ENCODE measurements at regions not wholly inside any gene's neighbourhood (a gene's known extent, or its start where the extent isn't known, plus 50 kb on each side); places are given as distances from the start of the nearest gene placed in this dataset.

GRCh38 chr5:4924577-4924976 is 215.6 kb upstream of the ADAMTS16 start:
- TF ChIP-seq JUND (IDR thresholded peaks at IDR 0.05; ENCODE audit: low read depth) = no peak
- in situ Hi-C loops (cut with HindIII; ENCODE audit: low pct_unique_long_range_greater_than_20kb, low sequenced_read_pairs) = no loop called here
- DNase-seq (ENCODE audit: low read depth in 1 of 2, low spot score in 1 of 2) = no peak

DNA sequence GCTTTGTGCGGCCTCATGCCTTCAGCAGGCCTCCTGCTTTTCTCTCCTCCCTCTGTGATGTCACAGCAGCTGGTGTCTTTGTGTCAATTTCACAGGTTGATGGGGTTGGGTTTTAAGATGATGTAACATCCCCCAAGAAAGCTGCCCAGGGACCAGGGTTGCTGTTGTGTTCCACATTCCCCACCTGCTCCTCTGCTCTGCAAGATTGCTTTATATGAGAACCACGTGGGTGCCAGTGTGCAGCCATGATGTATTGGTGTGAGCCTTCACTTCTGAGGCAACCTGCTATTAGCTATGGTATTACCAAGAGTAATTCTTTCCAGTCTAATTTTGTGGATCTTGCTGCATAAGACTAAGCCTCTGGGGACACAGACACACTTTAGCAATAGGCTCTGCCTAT is 213.0 kb upstream of the ADAMTS16 start:
- in situ Hi-C loops (cut with HindIII; ENCODE audit: low pct_unique_long_range_greater_than_20kb, low sequenced_read_pairs) = no loop called here
- TF ChIP-seq JUND (IDR thresholded peaks at IDR 0.05; ENCODE audit: low read depth) = no peak
- no peak for DNase-seq (ENCODE audit: low read depth in 1 of 2, low spot score in 1 of 2)

- no peak for TF ChIP-seq JUND (IDR thresholded peaks at IDR 0.05; ENCODE audit: low read depth)
- DNase-seq (ENCODE audit: low read depth in 1 of 2, low spot score in 1 of 2) = no peak
- in situ Hi-C loops (cut with HindIII; ENCODE audit: low pct_unique_long_range_greater_than_20kb, low sequenced_read_pairs) = no loop called here
These were observed 211.7 kb upstream of the ADAMTS16 start for GRCh38 chr5:4928409-4928808.

GRCh38 chr5:4929092-4929655 is 211.0 kb upstream of the ADAMTS16 start:
- in situ Hi-C loops (cut with HindIII; ENCODE audit: low pct_unique_long_range_greater_than_20kb, low sequenced_read_pairs) = no loop called here
- no peak for TF ChIP-seq JUND (IDR thresholded peaks at IDR 0.05; ENCODE audit: low read depth)
- no peak for DNase-seq (ENCODE audit: low read depth in 1 of 2, low spot score in 1 of 2)

GRCh38 chr5:4939042-4939781 is 200.9 kb upstream of the ADAMTS16 start:
- TF ChIP-seq JUND (IDR thresholded peaks at IDR 0.05; ENCODE audit: low read depth) = no peak
- in situ Hi-C loops (cut with HindIII; ENCODE audit: low pct_unique_long_range_greater_than_20kb, low sequenced_read_pairs) = no loop called here

GRCh38 chr5:4941161-4941560 is 199.0 kb upstream of the ADAMTS16 start:
- TF ChIP-seq JUND (IDR thresholded peaks at IDR 0.05; ENCODE audit: low read depth) = no peak
- in situ Hi-C loops (cut with HindIII; ENCODE audit: low pct_unique_long_range_greater_than_20kb, low sequenced_read_pairs) = no loop called here

More at GRCh38 chr5:4939042-4939781, 200.9 kb upstream of the ADAMTS16 start:
- DNase-seq (ENCODE audit: low read depth in 1 of 2, low spot score in 1 of 2) = no peak

DNA sequence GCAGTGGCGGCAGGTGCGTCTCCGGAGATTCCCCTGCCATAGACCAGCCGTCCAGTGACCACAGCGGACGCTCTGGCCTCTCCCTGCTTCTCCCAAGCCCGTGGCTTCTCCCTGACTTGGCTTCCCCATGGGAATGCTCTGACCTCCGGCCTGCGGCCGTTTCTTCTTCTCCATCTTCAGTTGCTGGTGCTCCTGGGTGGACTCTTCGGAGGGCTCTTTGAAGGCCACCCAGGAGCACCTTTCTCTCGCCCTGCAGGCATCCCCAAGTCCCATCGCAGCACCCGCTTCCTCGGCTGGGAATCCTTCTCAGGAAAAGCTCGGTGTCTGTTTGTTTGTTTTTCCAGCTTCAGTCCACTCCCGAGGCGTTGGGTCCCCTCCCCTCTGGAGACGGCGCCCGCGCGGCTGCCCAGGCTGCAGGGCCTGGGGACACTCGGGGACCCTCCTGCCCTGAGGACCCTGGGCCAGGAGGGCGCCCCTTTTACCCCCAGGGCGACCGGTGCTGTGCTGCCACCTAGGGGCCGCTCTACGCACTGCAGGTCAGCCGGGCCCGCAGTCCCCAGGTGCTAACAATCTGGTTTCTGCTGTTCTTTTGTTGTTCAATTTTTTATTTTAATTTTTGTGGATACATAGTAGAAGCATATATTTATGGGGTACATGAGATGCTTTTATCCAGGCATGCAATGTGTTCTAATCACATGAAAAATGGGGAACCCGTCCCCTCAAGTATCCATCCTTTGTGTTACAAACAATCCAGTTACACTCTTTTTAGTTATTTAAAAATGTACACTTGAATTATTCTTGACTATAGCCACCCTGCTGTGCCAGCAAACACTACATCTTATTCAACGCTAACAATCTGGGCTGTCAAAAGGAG is 197.9 kb upstream of the ADAMTS16 start:
- no peak for TF ChIP-seq JUND (IDR thresholded peaks at IDR 0.05; ENCODE audit: low read depth)
- in situ Hi-C loops (cut with HindIII; ENCODE audit: low pct_unique_long_range_greater_than_20kb, low sequenced_read_pairs) = no loop called here
- DNase-seq (ENCODE audit: low read depth in 1 of 2, low spot score in 1 of 2) = no peak

More at GRCh38 chr5:4941161-4941560, 199.0 kb upstream of the ADAMTS16 start:
- DNase-seq (ENCODE audit: low read depth in 1 of 2, low spot score in 1 of 2) = no peak

DNA sequence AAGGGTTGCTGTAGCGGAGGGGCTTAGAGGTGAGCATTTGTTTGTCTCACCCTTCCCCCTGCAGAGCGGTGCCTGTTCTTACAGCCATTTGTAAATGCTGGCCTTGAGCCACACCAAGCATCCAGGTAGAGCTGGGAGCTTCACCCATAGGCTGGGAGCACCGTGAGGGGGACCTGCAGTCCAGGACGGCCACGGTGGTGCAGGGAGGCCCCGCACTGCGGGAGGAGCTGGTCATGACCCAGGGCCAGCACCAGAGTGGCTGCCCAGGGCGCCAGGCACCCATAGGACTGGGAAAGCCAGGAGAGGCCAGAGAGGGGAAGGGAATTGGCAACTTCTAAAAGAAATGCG is 197.3 kb upstream of the ADAMTS16 start:
- in situ Hi-C loops (cut with HindIII; ENCODE audit: low pct_unique_long_range_greater_than_20kb, low sequenced_read_pairs) = no loop called here
- DNase-seq (ENCODE audit: low read depth in 1 of 2, low spot score in 1 of 2) = no peak
- no peak for TF ChIP-seq JUND (IDR thresholded peaks at IDR 0.05; ENCODE audit: low read depth)

DNA sequence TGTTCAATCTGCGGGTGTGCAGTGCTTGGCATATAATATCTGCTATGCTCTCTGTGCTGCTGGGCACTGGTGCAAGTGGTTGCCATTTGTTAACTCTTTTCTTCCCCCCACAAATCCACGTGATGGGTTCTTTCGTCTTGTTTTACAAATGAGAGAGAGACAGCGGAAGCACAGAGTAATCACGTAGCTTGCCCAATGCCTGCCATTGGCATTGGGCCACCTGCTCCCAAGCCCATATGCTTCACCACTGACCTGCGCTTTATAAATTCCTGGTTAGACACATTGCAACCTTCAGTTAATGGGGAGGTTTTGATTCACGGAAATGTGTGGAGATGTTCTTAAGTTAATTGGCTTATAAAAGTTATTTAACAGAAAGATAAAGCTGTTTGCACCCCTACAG is 194.8 kb upstream of the ADAMTS16 start:
- no peak for DNase-seq (ENCODE audit: low read depth in 1 of 2, low spot score in 1 of 2)
- in situ Hi-C loops (cut with HindIII; ENCODE audit: low pct_unique_long_range_greater_than_20kb, low sequenced_read_pairs) = no loop called here
- TF ChIP-seq JUND (IDR thresholded peaks at IDR 0.05; ENCODE audit: low read depth) = no peak

DNA sequence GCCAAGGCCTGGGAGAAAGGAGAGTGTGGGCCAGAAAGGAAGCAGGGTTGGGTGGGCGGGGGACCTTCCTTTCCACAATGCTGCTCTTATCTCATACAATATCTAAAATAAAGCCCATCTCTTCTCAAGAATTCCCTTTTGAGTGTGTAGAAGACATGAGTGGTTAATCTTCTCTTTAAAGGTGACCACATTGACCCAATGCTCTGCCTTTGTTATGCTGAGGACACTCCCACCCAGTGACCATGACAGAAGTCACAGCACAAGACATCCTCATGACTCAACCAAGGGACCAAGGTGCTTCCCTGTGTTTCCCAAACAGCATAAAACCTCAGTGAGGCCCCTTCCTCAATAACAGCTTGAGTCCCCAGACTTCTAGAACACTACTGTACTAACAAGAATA is 193.0 kb upstream of the ADAMTS16 start:
- DNase-seq (ENCODE audit: low read depth in 1 of 2, low spot score in 1 of 2) = no peak
- no peak for TF ChIP-seq JUND (IDR thresholded peaks at IDR 0.05; ENCODE audit: low read depth)
- in situ Hi-C loops (cut with HindIII; ENCODE audit: low pct_unique_long_range_greater_than_20kb, low sequenced_read_pairs) = no loop called here

GRCh38 chr5:4947893-4948536 is 192.1 kb upstream of the ADAMTS16 start:
- no peak for DNase-seq (ENCODE audit: low read depth in 1 of 2, low spot score in 1 of 2)
- TF ChIP-seq JUND (IDR thresholded peaks at IDR 0.05; ENCODE audit: low read depth) = no peak
- in situ Hi-C loops (cut with HindIII; ENCODE audit: low pct_unique_long_range_greater_than_20kb, low sequenced_read_pairs) = no loop called here

- in situ Hi-C loops (cut with HindIII; ENCODE audit: low pct_unique_long_range_greater_than_20kb, low sequenced_read_pairs) = no loop called here
- TF ChIP-seq JUND (IDR thresholded peaks at IDR 0.05; ENCODE audit: low read depth) = no peak
- no peak for DNase-seq (ENCODE audit: low read depth in 1 of 2, low spot score in 1 of 2)
These were observed 191.0 kb upstream of the ADAMTS16 start for GRCh38 chr5:4949108-4949507.
